Neural progenitor cell (in vitro differentiated cells): ENCODE measurements at regions not wholly inside any gene's neighbourhood (a gene's known extent, or its start where the extent isn't known, plus 50 kb on each side); places are given as distances from the start of the nearest gene placed in this dataset.

ENCODE experiments used
- CTCF ChIP-seq: fragments of 200-600 bp; sonication (generic); IDR thresholded peaks from 2 replicates; pipeline ENCODE4 v1.5.1; 2017; ENCODE audit warnings: antibody characterized with exemption, mild to moderate bottlenecking
- EZH2 ChIP-seq: fragments of 200-600 bp; sonication (generic); IDR thresholded peaks from 2 replicates; pipeline ENCODE4 v1.6.1; 2017; ENCODE audit warnings: antibody characterized with exemption, mild to moderate bottlenecking, moderate library complexity

GRCh38 chr15:26438316-26438715 lies 334.6 kb downstream of the GABRB3 start:
- no peak for TF ChIP-seq CTCF
- no peak for TF ChIP-seq EZH2
